GM13977 (cell line): ENCODE measurements at regions not wholly inside any gene's neighbourhood (a gene's known extent, or its start where the extent isn't known, plus 50 kb on each side); places are given as distances from the start of the nearest gene placed in this dataset.

ENCODE experiments used
- DNase-seq: peaks from one replicate; pipeline ENCODE4 v3.0.0; 2012; ENCODE audit warnings: low spot score
- CTCF ChIP-seq: IDR thresholded peaks from 2 replicates; pipeline ENCODE4 v1.5.1; 2012; ENCODE audit warnings: mild to moderate bottlenecking, control low read depth; ENCODE audit not compliant: insufficient read depth; ENCODE audit errors: extremely low read depth, missing control alignments
- in situ Hi-C: fragments of 300-500 bp; cut with MboI; formaldehyde crosslinking; loops from one replicate; pipeline ENCODE4 v1.12.0; 2022; ENCODE audit warnings: low sequenced_read_pairs, low pct_unique_long_range_greater_than_20kb, mixed read lengths, inconsistent platforms; ENCODE audit not compliant: unreplicated experiment

DNA sequence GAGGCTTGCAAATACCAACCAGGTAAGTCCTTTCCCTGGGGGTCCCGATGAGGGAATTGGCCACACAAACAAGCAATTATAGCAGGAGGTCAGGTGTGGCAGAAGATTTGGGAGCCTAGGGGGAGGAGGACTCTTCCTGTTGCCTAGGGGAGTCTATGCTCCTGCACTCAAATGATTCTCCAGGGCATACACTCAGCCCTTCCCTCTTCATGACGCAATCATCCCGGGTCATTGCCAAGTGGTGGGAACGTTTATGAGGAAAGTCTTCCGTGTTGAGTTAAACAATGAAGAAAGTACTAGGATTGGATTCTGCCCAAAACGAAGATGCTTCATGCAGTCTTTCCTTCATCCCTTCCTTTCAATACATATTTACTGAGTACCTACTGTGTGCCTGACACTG, 186.5 kb upstream of the TSHZ2 start:
- no peak for DNase-seq
- in situ Hi-C loops, result no loop called here
- no peak for TF ChIP-seq CTCF

DNA sequence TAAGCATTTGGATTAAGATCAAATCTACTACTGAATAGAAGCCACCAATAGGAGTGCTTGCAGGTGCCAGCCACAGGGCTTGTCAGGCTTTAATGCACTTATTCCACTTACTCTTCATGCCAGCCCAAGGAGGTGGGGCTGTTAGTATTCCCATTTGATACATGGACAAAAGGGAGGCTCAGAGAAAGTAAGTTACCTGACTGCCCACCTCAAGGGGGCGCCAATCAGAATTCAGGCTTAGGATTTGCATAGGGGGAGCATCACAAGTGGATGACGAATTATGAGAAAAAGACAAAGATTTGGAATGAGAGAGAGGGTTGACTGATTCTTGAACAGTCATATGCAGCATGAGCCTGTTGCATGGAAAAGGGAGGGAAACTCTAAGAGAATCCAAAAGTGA, 188.4 kb upstream of the TSHZ2 start:
- no peak for DNase-seq
- peak; percentile 22 for TF ChIP-seq CTCF
- in situ Hi-C loops, result no loop called here

GRCh38 chr20:52780462-52780861, 191.7 kb upstream of the TSHZ2 start:
- TF ChIP-seq CTCF, result no peak
- in situ Hi-C loops, result no loop called here
- no peak for DNase-seq

GRCh38 chr20:52779125-52779524, 193.0 kb upstream of the TSHZ2 start:
- DNase-seq, result no peak
- no peak for TF ChIP-seq CTCF
- in situ Hi-C loops, result no loop called here

GRCh38 chr20:52777171-52777570, 195.0 kb upstream of the TSHZ2 start:
- in situ Hi-C loops, result no loop called here
- no peak for TF ChIP-seq CTCF
- no peak for DNase-seq

- no peak for TF ChIP-seq CTCF
- in situ Hi-C loops, result no loop called here
- no peak for DNase-seq
Measured at GRCh38 chr20:52775786-52776185, 196.4 kb upstream of the TSHZ2 start.

DNA sequence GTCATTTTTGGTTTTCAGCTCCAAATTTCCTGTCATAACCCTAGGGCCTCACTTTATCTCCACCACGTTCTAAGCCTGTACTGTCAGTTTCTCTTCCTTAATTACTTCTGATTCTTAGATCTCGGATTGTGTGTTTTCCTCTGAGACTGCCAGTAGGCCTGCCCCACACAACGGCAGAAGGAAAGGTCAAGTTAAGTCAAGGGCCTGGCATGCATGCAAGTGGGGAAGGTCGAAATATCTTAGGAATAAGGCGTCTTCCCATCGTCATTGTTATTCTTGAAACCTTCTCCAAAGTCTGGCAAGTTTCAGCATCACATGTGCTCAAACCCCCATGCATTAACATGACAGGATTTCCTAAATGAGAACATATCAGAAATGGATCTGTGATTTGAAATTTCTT, 203.5 kb upstream of the TSHZ2 start:
- no peak for TF ChIP-seq CTCF
- no peak for DNase-seq
- in situ Hi-C loops, result no loop called here
